H7 (cell line): ENCODE measurements at regions not wholly inside any gene's neighbourhood (a gene's known extent, or its start where the extent isn't known, plus 50 kb on each side); places are given as distances from the start of the nearest gene placed in this dataset.
"Not testable (repeated sequence)": the region's sequence is repeated elsewhere in the genome, so short reads cannot be mapped to it uniquely, and the experiment has no call there.

Experiments
- DNase-seq: peaks from one replicate; pipeline ENCODE4 v3.0.0; 2012
- H3K27me3 ChIP-seq: 2 replicates; pipeline ENCODE4 v1.6.0; 2011; ENCODE audit warnings: mild to moderate bottlenecking, low read length; ENCODE audit not compliant: control insufficient read depth, insufficient read depth
- H3K36me3 ChIP-seq: replicated peaks from 2 replicates; pipeline ENCODE4 v1.5.1; 2011; ENCODE audit warnings: low read length; ENCODE audit not compliant: control insufficient read depth, insufficient read depth
- H3K4me3 ChIP-seq: 2 replicates; pipeline ENCODE4 v1.5.1; 2011; ENCODE audit warnings: low read depth, mild to moderate bottlenecking, control low read depth, low read length, moderate library complexity; ENCODE audit not compliant: insufficient read depth

- no peaks in the 10 kb centered on the region for H3K27me3 ChIP-seq
- no peak overlapping the region for H3K4me3 ChIP-seq
- no peak for DNase-seq
- no peaks in the 10 kb centered on the region for H3K36me3 ChIP-seq
Observed at GRCh38 chr4:15317246-15317645, 110.6 kb upstream of the C1QTNF7 start.

GRCh38 chr4:15318621-15319348 lies 109.0 kb upstream of the C1QTNF7 start:
- no peak for DNase-seq
- no peak overlapping the region for H3K4me3 ChIP-seq
- H3K36me3 ChIP-seq, result no peaks in the 10 kb centered on the region
- no peaks in the 10 kb centered on the region for H3K27me3 ChIP-seq

GRCh38 chr4:15320121-15320678 lies 107.6 kb upstream of the C1QTNF7 start:
- no peak for DNase-seq
- no peak overlapping the region for H3K4me3 ChIP-seq
- H3K36me3 ChIP-seq, result no peaks in the 10 kb centered on the region
- no peaks in the 10 kb centered on the region for H3K27me3 ChIP-seq

GRCh38 chr4:15322006-15322405 lies 105.8 kb upstream of the C1QTNF7 start:
- Histone ChIP-seq H3K4me3 (no peak overlapping the region), H3K27me3 (no peaks in the 10 kb centered on the region), H3K36me3 (no peaks in the 10 kb centered on the region)
- no peak for DNase-seq

GRCh38 chr4:15325987-15326386 lies 101.8 kb upstream of the C1QTNF7 start:
- no peak for DNase-seq

GRCh38 chr4:15327311-15328298 lies 100.2 kb upstream of the C1QTNF7 start:
- no peak for DNase-seq
- Histone ChIP-seq H3K27me3 (no peaks in the 10 kb centered on the region), H3K4me3 (no peak overlapping the region), H3K36me3 (no peaks in the 10 kb centered on the region)

More at GRCh38 chr4:15325987-15326386, 101.8 kb upstream of the C1QTNF7 start:
- Histone ChIP-seq H3K27me3 (no peaks in the 10 kb centered on the region), H3K36me3 (no peaks in the 10 kb centered on the region), H3K4me3 (no peak overlapping the region)

GRCh38 chr4:15331930-15332329 lies 95.9 kb upstream of the C1QTNF7 start:
- H3K4me3 ChIP-seq, result no peak overlapping the region
- no peak for DNase-seq
- no peaks in the 10 kb centered on the region for H3K27me3 ChIP-seq
- H3K36me3 ChIP-seq, result no peaks in the 10 kb centered on the region

GRCh38 chr4:15332377-15332776 lies 95.5 kb upstream of the C1QTNF7 start:
- Histone ChIP-seq H3K4me3 (no peak overlapping the region), H3K36me3 (no peaks in the 10 kb centered on the region)
- no peak for DNase-seq

GRCh38 chr4:15333692-15334633 lies 93.9 kb upstream of the C1QTNF7 start:
- no peaks in the 10 kb centered on the region for H3K27me3 ChIP-seq
- H3K4me3 ChIP-seq, result no peak overlapping the region
- DNase-seq, result no peak
- no peaks in the 10 kb centered on the region for H3K36me3 ChIP-seq

More at GRCh38 chr4:15332377-15332776, 95.5 kb upstream of the C1QTNF7 start:
- H3K27me3 ChIP-seq, result no peaks in the 10 kb centered on the region

- peak; percentile 30 for DNase-seq
- H3K4me3 ChIP-seq, result no peak overlapping the region
- H3K27me3 ChIP-seq, result no peaks in the 10 kb centered on the region
- H3K36me3 ChIP-seq, result no peaks in the 10 kb centered on the region
Observed at GRCh38 chr4:15336410-15337167, 91.2 kb upstream of the C1QTNF7 start.

- H3K27me3 ChIP-seq, DNase-seq, H3K36me3 ChIP-seq, H3K4me3 ChIP-seq: not testable (repeated sequence)
Observed at GRCh38 chr4:15337168-15337657, 90.6 kb upstream of the C1QTNF7 start.

GRCh38 chr4:15339737-15340136 lies 88.1 kb upstream of the C1QTNF7 start:
- no peaks in the 10 kb centered on the region for H3K36me3 ChIP-seq
- DNase-seq, result no peak
- no peaks in the 10 kb centered on the region for H3K27me3 ChIP-seq
- no peak overlapping the region for H3K4me3 ChIP-seq

- Histone ChIP-seq H3K4me3 (no peak overlapping the region), H3K27me3 (no peaks in the 10 kb centered on the region), H3K36me3 (no peaks in the 10 kb centered on the region)
- DNase-seq, result no peak
Observed at GRCh38 chr4:15340332-15340731, 87.5 kb upstream of the C1QTNF7 start.
